ENCODE measurements at regions not wholly inside any gene's neighbourhood (a gene's known extent, or its start where the extent isn't known, plus 50 kb on each side); places are given as distances from the start of the nearest gene placed in this dataset.

GRCh38 chr15:66863390-66864085 lies 161.5 kb downstream of the SMAD6 start:
- TF ChIP-seq NFE2L1 (tag; IDR thresholded peaks at IDR 0.05; ENCODE audit: borderline replicate concordance, low read depth) (no peak), ERF (CRISPR knock-in tag; IDR thresholded peaks at IDR 0.05) (no peak), MYC (IDR thresholded peaks at IDR 0.05; ENCODE audit: low read depth, low read length) (no peak), MYC (CRISPR knock-in tag; IDR thresholded peaks at IDR 0.05; ENCODE audit: borderline replicate concordance, low read depth) (no peak), SREBF2 (CRISPR knock-in tag; IDR thresholded peaks at IDR 0.05) (no peak), ZBTB8A (IDR thresholded peaks at IDR 0.05; ENCODE audit: partially characterized antibody) (no peak), ELK1 (CRISPR knock-in tag; IDR thresholded peaks at IDR 0.05) (no peak), EP400 (IDR thresholded peaks at IDR 0.05) (no peak), E4F1 (CRISPR knock-in tag; IDR thresholded peaks at IDR 0.05; ENCODE audit: borderline replicate concordance) (no peak), EZH2 (IDR thresholded peaks at IDR 0.05; ENCODE audit: borderline replicate concordance, low read depth, low read length) (no peak), CTCF (IDR thresholded peaks at IDR 0.05 in 2 of 3, conservative IDR thresholded peaks at IDR 0.05 in 1 of 3; ENCODE audit: insufficient read depth in 2 of 3, low read depth in 1 of 3, low read length in 3 of 3) (no peak), ZNF23 (CRISPR knock-in tag; IDR thresholded peaks at IDR 0.05) (no peak), KLF6 (CRISPR knock-in tag; IDR thresholded peaks at IDR 0.05; ENCODE audit: borderline replicate concordance) (no peak), SREBF1 (IDR thresholded peaks at IDR 0.05; ENCODE audit: borderline replicate concordance, low read depth, low read length) (no peak), ZNF143 (CRISPR knock-in tag; IDR thresholded peaks at IDR 0.05) (no peak)
